ENCODE measurements at regions not wholly inside any gene's neighbourhood (a gene's known extent, or its start where the extent isn't known, plus 50 kb on each side); places are given as distances from the start of the nearest gene placed in this dataset.

GRCh38 chr13:105874814-105875213 lies 660.6 kb downstream of the EFNB2 start:
- ChIA-PET CTCF (no interaction called here), POLR2A (no interaction called here)
- Histone ChIP-seq H3K4me3 (ENCODE audit: low read depth, low read length) (no peak overlapping the region), H3K36me3 (ENCODE audit: control insufficient read depth, insufficient read depth, low read length) (no peaks in the 10 kb centered on the region), H3K27me3 (ENCODE audit: control insufficient read depth, insufficient read depth, low read length) (peaks cover 1% of the 10 kb centered on the region; the same call in 1 of the 2 replicates)
- TF ChIP-seq, protein P1, sequence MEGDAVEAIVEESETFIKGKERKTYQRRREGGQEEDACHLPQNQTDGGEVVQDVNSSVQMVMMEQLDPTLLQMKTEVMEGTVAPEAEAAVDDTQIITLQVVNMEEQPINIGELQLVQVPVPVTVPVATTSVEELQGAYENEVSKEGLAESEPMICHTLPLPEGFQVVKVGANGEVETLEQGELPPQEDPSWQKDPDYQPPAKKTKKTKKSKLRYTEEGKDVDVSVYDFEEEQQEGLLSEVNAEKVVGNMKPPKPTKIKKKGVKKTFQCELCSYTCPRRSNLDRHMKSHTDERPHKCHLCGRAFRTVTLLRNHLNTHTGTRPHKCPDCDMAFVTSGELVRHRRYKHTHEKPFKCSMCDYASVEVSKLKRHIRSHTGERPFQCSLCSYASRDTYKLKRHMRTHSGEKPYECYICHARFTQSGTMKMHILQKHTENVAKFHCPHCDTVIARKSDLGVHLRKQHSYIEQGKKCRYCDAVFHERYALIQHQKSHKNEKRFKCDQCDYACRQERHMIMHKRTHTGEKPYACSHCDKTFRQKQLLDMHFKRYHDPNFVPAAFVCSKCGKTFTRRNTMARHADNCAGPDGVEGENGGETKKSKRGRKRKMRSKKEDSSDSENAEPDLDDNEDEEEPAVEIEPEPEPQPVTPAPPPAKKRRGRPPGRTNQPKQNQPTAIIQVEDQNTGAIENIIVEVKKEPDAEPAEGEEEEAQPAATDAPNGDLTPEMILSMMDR (IDR thresholded peaks at IDR 0.05; ENCODE audit: insufficient read depth, low read depth, low read length) = no peak
- DNase-seq (ENCODE audit: low read depth) = no peak

GRCh38 chr13:105871768-105872167 lies 663.7 kb downstream of the EFNB2 start:
- no peak overlapping the region for H3K4me3 ChIP-seq (ENCODE audit: low read depth, low read length)
- POLR2A ChIA-PET = no interaction called here
- CTCF ChIA-PET = no interaction called here

DNA sequence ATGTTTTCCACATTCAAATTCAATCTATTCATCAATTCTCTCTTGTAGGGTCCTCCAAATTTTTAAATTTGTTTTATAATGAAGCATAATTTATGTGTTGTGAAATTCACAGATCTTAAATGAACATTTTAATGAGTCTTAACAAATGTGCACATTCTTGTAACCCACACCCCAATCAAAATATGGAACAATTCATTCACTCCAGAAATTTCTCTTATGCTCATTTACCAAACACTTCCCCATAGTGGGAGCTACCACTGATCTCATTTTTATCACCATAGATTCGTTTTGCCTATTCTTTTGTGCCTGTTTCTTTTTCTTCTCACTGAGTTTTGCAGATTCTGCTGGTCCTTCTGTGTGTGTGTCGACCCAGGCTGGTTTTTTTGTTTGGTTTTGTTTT lies 664.1 kb downstream of the EFNB2 start:
- H3K36me3 ChIP-seq (ENCODE audit: control insufficient read depth, insufficient read depth, low read length) = no peaks in the 10 kb centered on the region
- CTCF ChIA-PET = no interaction called here
- no peaks in the 10 kb centered on the region for H3K27me3 ChIP-seq (ENCODE audit: control insufficient read depth, insufficient read depth, low read length)
- TF ChIP-seq, protein P1 (IDR thresholded peaks at IDR 0.05; ENCODE audit: insufficient read depth, low read depth, low read length) = no peak
- no peak overlapping the region for H3K4me3 ChIP-seq (ENCODE audit: low read depth, low read length)
- POLR2A ChIA-PET = no interaction called here
- no peak for DNase-seq (ENCODE audit: low read depth)

More at GRCh38 chr13:105871768-105872167, 663.7 kb downstream of the EFNB2 start:
- TF ChIP-seq, protein P1 (IDR thresholded peaks at IDR 0.05; ENCODE audit: insufficient read depth, low read depth, low read length) = no peak
- Histone ChIP-seq H3K36me3 (ENCODE audit: control insufficient read depth, insufficient read depth, low read length) (no peaks in the 10 kb centered on the region), H3K27me3 (ENCODE audit: control insufficient read depth, insufficient read depth, low read length) (no peaks in the 10 kb centered on the region)
- no peak for DNase-seq (ENCODE audit: low read depth)

GRCh38 chr13:105863300-105863920 lies 672.1 kb downstream of the EFNB2 start:
- H3K4me3 ChIP-seq (ENCODE audit: low read depth, low read length) = no peak overlapping the region
- CTCF ChIA-PET = no interaction called here
- POLR2A ChIA-PET = no interaction called here

GRCh38 chr13:105848494-105848893 lies 687.0 kb downstream of the EFNB2 start:
- H3K27me3 ChIP-seq (ENCODE audit: control insufficient read depth, insufficient read depth, low read length) = no peaks in the 10 kb centered on the region
- ChIA-PET CTCF (no interaction called here), POLR2A (no interaction called here)
- no peak overlapping the region for H3K4me3 ChIP-seq (ENCODE audit: low read depth, low read length)
- TF ChIP-seq, protein P1 (IDR thresholded peaks at IDR 0.05; ENCODE audit: insufficient read depth, low read depth, low read length) = no peak
- H3K36me3 ChIP-seq (ENCODE audit: control insufficient read depth, insufficient read depth, low read length) = no peaks in the 10 kb centered on the region
- no peak for DNase-seq (ENCODE audit: low read depth)

More at GRCh38 chr13:105863300-105863920, 672.1 kb downstream of the EFNB2 start:
- TF ChIP-seq, protein P1 (IDR thresholded peaks at IDR 0.05; ENCODE audit: insufficient read depth, low read depth, low read length) = no peak
- Histone ChIP-seq H3K36me3 (ENCODE audit: control insufficient read depth, insufficient read depth, low read length) (no peaks in the 10 kb centered on the region), H3K27me3 (ENCODE audit: control insufficient read depth, insufficient read depth, low read length) (no peaks in the 10 kb centered on the region)
- no peak for DNase-seq (ENCODE audit: low read depth)

Data from BJ (cell line).